GM18511 (cell line): ENCODE measurements at regions not wholly inside any gene's neighbourhood (a gene's known extent, or its start where the extent isn't known, plus 50 kb on each side); places are given as distances from the start of the nearest gene placed in this dataset.

Experiments
- ATAC-seq: cut with Tn5 transposase; IDR thresholded peaks from one replicate; pipeline ENCODE4 v1.9.1; 2021; ENCODE audit warnings: mild to moderate bottlenecking, moderate library complexity; ENCODE audit not compliant: unreplicated experiment

GRCh38 chr5:161042443-161042842 lies 190.4 kb upstream of the ATP10B start:
- ATAC-seq, result no peak

DNA sequence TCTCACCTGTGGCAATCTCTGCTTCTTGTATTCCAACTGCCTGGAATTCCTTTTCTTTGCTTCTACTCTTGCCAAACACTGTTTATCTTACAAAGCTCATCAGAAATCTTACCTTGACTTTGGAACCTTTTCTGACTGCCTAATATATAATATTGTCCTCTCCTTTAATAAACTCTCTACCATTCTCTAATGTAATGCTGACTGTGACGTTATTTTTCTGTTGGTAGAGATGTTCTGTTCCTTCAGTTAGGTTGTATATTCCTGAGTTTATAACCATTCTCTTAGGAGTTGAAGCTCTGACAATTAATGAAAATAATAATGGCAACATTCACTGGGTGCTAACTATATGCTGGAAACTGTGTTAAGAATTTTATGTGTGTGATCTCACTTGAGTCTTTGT lies 188.8 kb upstream of the ATP10B start:
- no peak for ATAC-seq

GRCh38 chr5:161036296-161036695 lies 184.3 kb upstream of the ATP10B start:
- ATAC-seq, result no peak

- no peak for ATAC-seq
These were observed 182.4 kb upstream of the ATP10B start for GRCh38 chr5:161034451-161034850.

- ATAC-seq, result no peak
These were observed 178.2 kb upstream of the ATP10B start for GRCh38 chr5:161030229-161030628.

GRCh38 chr5:161027763-161028162 lies 175.8 kb upstream of the ATP10B start:
- peak; percentile 50 for ATAC-seq

DNA sequence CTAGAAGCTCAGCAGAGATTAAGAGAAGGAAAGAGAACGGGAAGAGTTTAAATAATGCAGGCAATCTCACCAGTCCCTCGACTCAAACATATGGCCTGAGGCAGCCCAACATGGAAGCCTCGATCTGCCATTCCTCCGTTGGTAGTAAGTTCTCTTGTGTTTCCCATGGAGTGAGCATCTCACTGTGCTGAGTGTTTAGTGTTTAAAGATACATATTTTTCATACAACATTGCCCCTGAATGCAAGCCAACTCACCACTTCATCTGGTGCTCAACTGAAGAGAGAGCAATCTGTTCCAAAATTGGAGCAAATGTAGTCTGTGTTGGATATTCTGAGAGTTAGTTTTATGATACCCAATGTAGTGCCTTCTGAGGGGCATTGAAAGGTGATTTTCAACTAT lies 171.5 kb upstream of the ATP10B start:
- ATAC-seq, result no peak

DNA sequence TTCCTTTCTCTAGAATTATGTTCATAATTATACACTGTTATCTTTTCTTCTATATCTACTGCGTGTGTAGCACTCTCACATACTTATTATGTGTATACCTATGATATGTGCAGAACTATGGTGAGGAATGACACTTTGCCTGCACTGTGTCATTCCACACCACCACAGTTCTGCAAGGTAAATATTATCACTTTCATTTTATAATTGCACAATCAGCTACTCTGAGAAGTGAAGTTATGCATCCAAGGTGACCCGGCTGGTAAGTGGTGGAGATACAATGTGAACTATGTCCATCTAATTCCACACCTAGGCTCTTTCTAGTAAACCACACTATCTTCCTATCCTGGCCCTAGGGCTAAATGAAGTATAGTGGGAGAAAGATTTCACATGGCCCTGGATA lies 170.1 kb upstream of the ATP10B start:
- ATAC-seq, result no peak

GRCh38 chr5:161009817-161010216 lies 157.8 kb upstream of the ATP10B start:
- ATAC-seq, result no peak

DNA sequence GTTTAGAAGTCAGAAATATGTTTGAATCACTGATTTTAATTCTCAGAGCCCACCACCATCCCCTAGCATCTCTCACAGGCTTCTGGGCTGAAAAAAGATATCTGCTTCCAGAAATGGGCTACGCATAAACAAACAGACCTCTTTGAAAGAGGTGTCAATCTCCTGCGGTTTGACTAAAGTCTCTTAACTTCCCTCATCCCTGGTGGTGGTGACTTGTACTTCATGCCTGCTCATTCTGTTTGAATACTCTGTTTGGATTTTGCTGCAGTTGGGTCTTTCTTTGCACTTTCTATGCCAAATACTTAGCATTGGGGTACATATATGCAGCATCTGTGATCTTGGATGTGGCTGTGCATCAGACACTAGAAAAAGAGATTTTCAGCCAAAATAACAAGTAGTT lies 157.2 kb upstream of the ATP10B start:
- no peak for ATAC-seq

GRCh38 chr5:161007879-161008278 lies 155.9 kb upstream of the ATP10B start:
- ATAC-seq, result no peak

DNA sequence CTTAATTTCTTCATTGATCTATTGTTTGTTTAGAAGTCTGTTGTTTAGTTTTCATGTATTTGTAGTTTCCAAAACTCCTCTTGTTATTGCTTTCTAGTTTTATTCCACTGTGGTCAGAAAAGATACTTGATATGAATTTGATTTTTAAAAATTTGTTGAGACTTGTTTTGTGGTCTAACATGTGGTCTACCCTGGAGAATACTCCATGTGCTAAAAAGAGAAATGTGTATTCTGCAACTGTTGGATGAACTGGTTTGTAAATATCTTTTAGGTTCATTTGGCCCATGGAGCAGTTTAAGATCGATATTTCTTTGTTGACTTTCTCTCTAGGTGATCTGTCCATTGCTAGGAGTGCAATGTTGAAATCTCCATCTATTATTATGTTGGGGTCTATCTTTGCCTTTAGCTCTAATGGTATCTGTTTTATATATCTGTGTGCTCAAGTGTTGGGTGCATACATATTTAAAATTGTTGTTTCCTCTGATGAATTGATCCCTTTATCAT lies 150.6 kb upstream of the ATP10B start:
- no peak for ATAC-seq

GRCh38 chr5:161001604-161002003 lies 149.6 kb upstream of the ATP10B start:
- ATAC-seq, result peak; percentile 87

DNA sequence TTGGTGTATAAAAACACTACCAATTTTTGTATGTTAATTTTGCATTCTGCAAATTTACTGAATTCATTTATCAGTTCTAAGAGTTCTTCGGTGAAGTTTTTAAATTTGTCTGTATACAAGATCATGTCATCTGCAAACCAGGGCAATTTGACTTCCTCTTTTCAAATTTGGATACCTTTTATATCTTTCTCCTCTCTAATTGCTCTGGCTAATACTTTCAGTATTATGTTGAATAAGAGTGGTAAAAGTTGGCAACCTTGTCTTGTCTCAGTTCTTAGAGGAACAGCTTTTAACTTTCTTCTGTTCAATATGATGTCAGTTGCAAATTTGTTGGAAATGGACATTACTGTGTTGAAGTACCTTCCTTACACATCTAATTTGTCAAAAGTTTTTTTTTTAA lies 149.1 kb upstream of the ATP10B start:
- peak; percentile 79 for ATAC-seq

DNA sequence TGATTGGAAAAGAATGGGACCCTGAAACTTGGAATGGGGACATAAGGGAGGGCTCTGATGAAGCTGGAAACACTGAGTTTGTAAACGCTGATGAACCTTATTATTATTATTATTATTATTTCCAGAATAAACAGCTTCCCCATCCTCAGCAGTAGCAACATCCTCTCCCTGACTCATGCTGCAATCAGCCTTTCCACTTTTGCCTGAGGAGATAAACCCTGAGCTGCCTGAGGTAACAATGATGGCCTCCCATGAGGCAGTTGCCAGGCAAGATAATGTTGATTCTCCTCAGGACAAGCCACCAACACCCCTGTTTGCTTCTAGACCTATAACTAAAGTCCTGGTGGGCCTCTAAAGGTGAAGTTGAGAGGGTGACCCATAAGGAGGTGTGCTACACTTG lies 139.2 kb upstream of the ATP10B start:
- ATAC-seq, result no peak

DNA sequence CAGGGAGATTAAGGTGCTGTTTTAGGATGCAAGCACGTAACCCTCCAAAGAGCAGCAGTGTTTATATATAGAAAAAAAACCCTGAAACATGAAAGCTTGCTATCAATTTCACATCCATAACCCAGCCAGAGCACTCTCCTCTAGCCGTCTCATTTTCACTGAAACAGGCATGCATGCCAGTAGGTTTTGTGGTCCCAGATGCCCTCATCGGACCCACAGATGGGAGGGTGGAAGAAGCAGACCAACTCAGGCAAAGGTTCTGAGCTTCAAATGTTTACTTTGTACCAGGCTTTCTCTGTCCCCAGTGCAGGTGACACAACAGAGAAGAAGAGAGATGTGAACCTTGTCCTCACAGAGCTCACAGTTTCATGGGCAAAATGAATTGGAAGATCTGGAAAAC lies 127.4 kb upstream of the ATP10B start:
- ATAC-seq, result peak; percentile 43

DNA sequence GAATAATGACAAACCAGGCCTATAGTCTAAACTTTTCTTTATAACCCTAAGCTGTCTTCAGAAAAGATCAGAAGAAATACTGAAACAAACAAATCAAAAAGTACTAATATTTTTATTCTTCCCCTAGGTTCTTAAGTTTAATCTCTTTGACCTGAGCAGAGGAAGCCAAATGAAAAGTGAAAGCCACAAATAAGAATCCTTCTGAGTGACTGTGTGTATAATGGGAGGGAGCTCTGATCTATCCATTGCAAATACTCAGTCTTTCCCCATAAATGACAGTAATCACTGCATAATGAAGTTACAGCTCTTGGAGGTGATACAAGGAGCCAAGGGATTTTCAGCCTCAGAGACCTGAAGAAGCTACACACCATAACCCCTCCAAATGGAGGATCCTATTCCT lies 126.9 kb upstream of the ATP10B start:
- ATAC-seq, result peak; percentile 80

DNA sequence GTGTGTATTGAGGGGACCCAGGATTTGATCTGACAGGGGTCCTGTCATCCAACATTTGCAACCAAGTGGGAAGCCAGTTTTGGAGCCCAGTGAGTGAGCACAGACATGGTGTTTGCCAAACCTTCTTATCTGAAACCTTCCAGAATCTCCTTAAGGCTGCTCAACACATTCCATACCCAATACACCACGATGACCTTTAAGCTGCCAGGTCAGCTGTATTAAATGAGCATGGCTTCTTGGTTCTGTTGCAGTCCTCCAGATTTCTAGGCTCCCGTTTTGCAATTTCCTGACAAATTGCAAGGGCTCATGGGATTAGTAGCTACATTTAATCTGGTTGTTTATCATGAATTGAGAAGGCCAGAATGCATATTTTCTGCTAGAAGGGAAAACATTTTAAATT lies 124.2 kb upstream of the ATP10B start:
- no peak for ATAC-seq

GRCh38 chr5:160970605-160971191 lies 118.7 kb upstream of the ATP10B start:
- no peak for ATAC-seq

- ATAC-seq, result no peak
These were observed 117.6 kb upstream of the ATP10B start for GRCh38 chr5:160969645-160970044.

DNA sequence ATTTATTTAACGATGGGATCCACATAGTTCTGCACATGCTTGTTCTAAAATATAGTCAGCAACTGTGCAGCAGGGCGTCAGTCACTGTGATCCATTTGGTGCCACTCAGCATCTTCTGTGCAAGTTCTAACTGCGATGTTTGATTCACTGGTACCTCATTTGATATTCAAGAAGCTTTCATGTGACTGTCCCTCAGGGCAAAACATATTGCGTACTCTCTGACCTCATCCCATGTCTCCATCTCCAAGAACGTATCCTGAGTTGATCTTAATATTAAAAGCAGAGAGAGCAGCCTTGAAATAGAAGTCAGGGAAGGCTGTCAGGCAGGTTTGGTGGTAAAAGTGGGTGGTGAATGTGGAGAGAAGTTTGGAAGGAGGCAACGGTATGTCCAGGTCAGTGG lies 116.5 kb upstream of the ATP10B start:
- no peak for ATAC-seq

- no peak for ATAC-seq
These were observed 114.9 kb upstream of the ATP10B start for GRCh38 chr5:160966921-160967320.

DNA sequence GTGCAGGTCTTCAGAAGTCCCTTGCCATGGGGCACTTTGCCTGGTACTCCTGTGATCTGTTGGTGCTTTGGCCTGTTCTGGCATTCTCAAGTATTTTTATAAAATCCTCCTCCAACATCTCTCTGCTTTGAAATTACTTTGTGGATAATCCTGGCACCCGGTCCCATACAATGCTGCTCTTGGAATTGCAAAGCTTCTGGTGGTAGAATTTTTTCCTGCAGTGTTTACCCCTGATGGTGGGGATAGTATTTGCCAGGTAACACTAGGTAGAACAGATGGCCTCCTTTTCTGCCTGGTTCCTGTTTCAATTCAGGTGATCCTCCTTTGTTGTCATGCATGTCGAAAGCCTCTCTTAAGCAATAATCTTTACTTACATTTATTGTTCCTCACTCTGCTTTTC lies 109.8 kb upstream of the ATP10B start:
- ATAC-seq, result no peak
